HepG2 (cell line): ENCODE measurements at regions not wholly inside any gene's neighbourhood (a gene's known extent, or its start where the extent isn't known, plus 50 kb on each side); places are given as distances from the start of the nearest gene placed in this dataset.

ENCODE experiments used
- ATAC-seq: fragments of 200-7000 bp; cut with Tn5 transposase; 3 replicates; pipeline ENCODE4 v1.9.1; 2020; ENCODE audit warnings: mild to moderate bottlenecking, moderate library complexity
- BruUV-seq: library from RNA; stranded (reverse); fragments of 400-500 nt; replicated peaks from 2 replicates; lab custom pipeline; 2021; lab: Mats Ljungman, UMichigan
- CTCF ChIA-PET: fragments of 300-600 bp; formaldehyde crosslinking; extraction: SDS; loops from one replicate; lab custom pipeline; 2021; ENCODE audit warnings: low total read pairs, inconsistent platforms, low intra/inter-chr PET ratio; lab: Yijun Ruan, JAX
- POLR2A ChIA-PET: fragments of 350-600 bp; sonication (Branson Sonifier 250); formaldehyde crosslinking; loops from one replicate; lab custom pipeline; 2020; ENCODE audit warnings: antibody characterized with exemption, inconsistent platforms; lab: Yijun Ruan, JAX
- DNase-seq: peaks from one replicate; pipeline ENCODE4 v3.0.0-alpha.2; 2015; ENCODE audit warnings: low spot score
- FAIRE-seq: peaks from 3 replicates; lab custom pipeline; 2011; peaks lifted over from hg19 to GRCh38; lab: Jason Lieb, UNC
- H2AFZ ChIP-seq: one replicate; pipeline ENCODE4 v1.6.1; 2011; ENCODE audit warnings: low read length, inconsistent platforms
- H3K27ac ChIP-seq: fragments of 300-600 bp; 3 replicates; pipeline ENCODE4 v1.8.0; 2011; ENCODE audit warnings: mixed run types, mild to moderate bottlenecking, mixed read lengths, low read length, inconsistent platforms; ENCODE audit not compliant: insufficient read depth; ENCODE audit errors: extremely low read length
- H3K27me3 ChIP-seq, 2 experiments: fragments of 200-600 bp in 1 of 2; 2 replicates in 1 of 2; 3 replicates in 1 of 2; pipeline versions ENCODE4 v1.6.0 to v1.8.0; 2011; ENCODE audit warnings: low read length in 2 of 2, mild to moderate bottlenecking in 2 of 2, moderate library complexity in 2 of 2, inconsistent platforms in 1 of 2; ENCODE audit not compliant: insufficient read depth in 2 of 2, control insufficient read depth in 1 of 2
- H3K36me3 ChIP-seq, 2 experiments: fragments of 200-600 bp in 1 of 2; replicated peaks in 1 of 2; 2 replicates in 1 of 2; 3 replicates in 1 of 2; pipeline versions ENCODE4 v1.5.1 to v1.8.0; 2011; ENCODE audit warnings: low read length in 2 of 2, inconsistent platforms in 1 of 2; ENCODE audit not compliant: insufficient read depth in 2 of 2, control insufficient read depth in 1 of 2
- H3K4me1 ChIP-seq: 2 replicates; pipeline ENCODE4 v1.5.1; 2012; ENCODE audit warnings: low read length, inconsistent platforms; ENCODE audit not compliant: insufficient read depth
- H3K4me2 ChIP-seq: 2 replicates; pipeline ENCODE4 v1.6.0; 2011; ENCODE audit warnings: low read depth, low read length, inconsistent platforms
- H3K4me3 ChIP-seq, 3 experiments: fragments of 200-600 bp in 1 of 3; sonication (generic), shearing (Covaris generic) in 1 of 3; replicated peaks in 1 of 3; 2 replicates each; pipeline ENCODE4 v1.5.1; 2011 to 2016; ENCODE audit warnings: low read length in 3 of 3, inconsistent platforms in 2 of 3, low read depth in 2 of 3, mild to moderate bottlenecking in 2 of 3, control low read depth in 1 of 3, mixed read lengths in 1 of 3; ENCODE audit not compliant: insufficient read depth in 1 of 3
- H3K79me2 ChIP-seq: one replicate; pipeline ENCODE4 v1.6.1; 2011; ENCODE audit warnings: low read length, inconsistent platforms; ENCODE audit not compliant: insufficient read depth
- H3K9ac ChIP-seq: 2 replicates; pipeline ENCODE4 v1.6.0; 2011; ENCODE audit warnings: mild to moderate bottlenecking, low read depth, low read length, inconsistent platforms; ENCODE audit not compliant: insufficient read depth
- H3K9me3 ChIP-seq: 2 replicates; pipeline ENCODE4 v1.5.1; 2012; ENCODE audit warnings: mild to moderate bottlenecking, low read length
- H4K20me1 ChIP-seq: 2 replicates; pipeline ENCODE4 v1.6.0; 2011; ENCODE audit warnings: inconsistent platforms, mild to moderate bottlenecking, low read length, moderate library complexity; ENCODE audit not compliant: insufficient read depth
- ARNTL ChIP-seq: sonication (generic); formaldehyde crosslinking; IDR thresholded peaks from 2 replicates; pipeline ENCODE4 v1.4.0; 2020; ENCODE audit warnings: mild to moderate bottlenecking, missing genetic modification reagents
- FOXK1 ChIP-seq: sonication (generic); formaldehyde crosslinking; IDR thresholded peaks from 2 replicates; pipeline ENCODE4 v1.4.0; 2020; ENCODE audit warnings: low read depth, missing genetic modification reagents, borderline replicate concordance
- PPARG ChIP-seq: conservative IDR thresholded peaks from 2 replicates; pipeline ENCODE4 v1.6.1; 2016; ENCODE audit warnings: missing biosample characterization, missing genetic modification reagents
- PTBP1 ChIP-seq: fragments of 200-400 bp; formaldehyde crosslinking; IDR thresholded peaks from 2 replicates; pipeline ENCODE4 v1.6.1; 2018; ENCODE audit warnings: low read length, low read depth; ENCODE audit not compliant: poor library complexity, severe bottlenecking
- WGBS: methylation state at CpG from one replicate; pipeline ENCODE4 v1.1.6; 2017; ENCODE audit warnings: low lambda C conversion rate; 5-methylcytosine and 5-hydroxymethylcytosine counted together
- in situ Hi-C: cut with HindIII; loops from 2 replicates; pipeline ENCODE4 v1.10.0; 2017; ENCODE audit warnings: low pct_unique_long_range_greater_than_20kb; ENCODE audit not compliant: extremely low pct_ligation_motif_present
- intact Hi-C: fragments of 100-400 bp; cut with micrococcal nuclease; formaldehyde crosslinking; loops from one replicate; pipeline ENCODE4 v1.10.0; 2022; ENCODE audit not compliant: unreplicated experiment
- TF ChIP-seq, protein P1 (sequence below): sonication (generic); formaldehyde crosslinking; IDR thresholded peaks from 2 replicates; pipeline ENCODE4 v1.5.0; 2020; ENCODE audit warnings: mild to moderate bottlenecking, missing genetic modification reagents

DNA sequence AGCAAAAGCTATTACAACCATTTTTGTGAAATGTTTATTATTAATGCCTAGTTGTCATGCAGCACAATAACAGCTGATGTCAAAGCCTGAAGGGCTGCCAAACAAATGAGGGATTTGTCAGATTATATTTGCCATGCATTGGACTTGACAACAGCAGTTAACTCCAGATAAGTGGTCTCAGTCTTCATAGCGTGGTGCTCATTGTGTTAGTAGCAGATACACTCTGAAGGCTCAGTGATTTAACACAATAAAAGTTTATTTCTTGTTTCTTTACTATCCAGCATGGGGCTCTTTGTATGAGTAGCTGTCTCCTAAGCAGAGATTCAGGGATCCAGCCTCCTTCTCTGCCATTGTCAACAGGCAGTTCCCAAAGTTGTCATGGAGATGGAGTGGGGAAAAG is 76.0 kb upstream of the PTGFRN start:
- H3K9me3 ChIP-seq: no peaks in the 10 kb centered on the region
- no peak overlapping the region for H3K4me2 ChIP-seq
- H3K4me1 ChIP-seq: no peaks in the 10 kb centered on the region
- no peak overlapping the region for H3K9ac ChIP-seq
- CTCF ChIA-PET: no interaction called here
- H3K4me3 ChIP-seq: no peak overlapping the region
- FAIRE-seq: no peak
- H2AFZ ChIP-seq: no peak overlapping the region
- H3K27me3 ChIP-seq: peaks cover 1 to 9% of the 10 kb centered on the region in 2 experiments; a peak in 2 of 5 replicates
- POLR2A ChIA-PET: no interaction called here
- BruUV-seq: no TSS peak
- intact Hi-C loops: no loop called here
- TF ChIP-seq, protein P1, sequence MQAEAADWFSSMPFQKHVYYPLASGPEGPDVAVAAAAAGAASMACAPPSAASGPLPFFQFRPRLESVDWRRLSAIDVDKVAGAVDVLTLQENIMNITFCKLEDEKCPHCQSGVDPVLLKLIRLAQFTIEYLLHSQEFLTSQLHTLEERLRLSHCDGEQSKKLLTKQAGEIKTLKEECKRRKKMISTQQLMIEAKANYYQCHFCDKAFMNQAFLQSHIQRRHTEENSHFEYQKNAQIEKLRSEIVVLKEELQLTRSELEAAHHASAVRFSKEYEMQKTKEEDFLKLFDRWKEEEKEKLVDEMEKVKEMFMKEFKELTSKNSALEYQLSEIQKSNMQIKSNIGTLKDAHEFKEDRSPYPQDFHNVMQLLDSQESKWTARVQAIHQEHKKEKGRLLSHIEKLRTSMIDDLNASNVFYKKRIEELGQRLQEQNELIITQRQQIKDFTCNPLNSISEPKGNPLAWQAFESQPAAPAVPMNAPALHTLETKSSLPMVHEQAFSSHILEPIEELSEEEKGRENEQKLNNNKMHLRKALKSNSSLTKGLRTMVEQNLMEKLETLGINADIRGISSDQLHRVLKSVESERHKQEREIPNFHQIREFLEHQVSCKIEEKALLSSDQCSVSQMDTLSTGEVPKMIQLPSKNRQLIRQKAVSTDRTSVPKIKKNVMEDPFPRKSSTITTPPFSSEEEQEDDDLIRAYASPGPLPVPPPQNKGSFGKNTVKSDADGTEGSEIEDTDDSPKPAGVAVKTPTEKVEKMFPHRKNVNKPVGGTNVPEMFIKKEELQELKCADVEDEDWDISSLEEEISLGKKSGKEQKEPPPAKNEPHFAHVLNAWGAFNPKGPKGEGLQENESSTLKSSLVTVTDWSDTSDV: no peak
- H3K27ac ChIP-seq: no peak overlapping the region
- ATAC-seq: no peak
- DNase-seq: no peak
- in situ Hi-C loops: no loop called here
- no peaks in the 10 kb centered on the region for H3K79me2 ChIP-seq
- no peaks in the 10 kb centered on the region for H4K20me1 ChIP-seq
- H3K36me3 ChIP-seq: no peaks in the 10 kb centered on the region
- 22% methylated on average over 1 of the region's 1 CpG for WGBS

DNA sequence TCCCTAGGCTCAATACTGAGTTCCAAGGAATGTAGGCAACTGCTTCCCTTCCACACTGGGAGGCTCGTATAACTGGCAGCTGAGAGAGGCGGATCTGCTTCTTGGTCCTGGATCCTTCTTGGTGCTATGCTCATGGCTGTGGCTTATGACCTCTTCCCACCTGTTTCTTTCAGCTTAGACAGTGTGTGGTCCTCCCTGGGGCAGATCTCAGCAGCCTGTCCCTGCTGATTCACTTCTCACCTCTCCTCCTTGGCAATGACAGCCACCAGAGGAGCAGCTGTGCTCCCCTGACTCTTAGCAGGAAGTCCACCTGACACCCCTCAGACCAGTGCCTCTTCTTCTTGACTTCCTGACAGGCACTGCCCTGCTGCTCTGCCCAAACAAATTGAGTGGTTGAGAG is 75.1 kb upstream of the PTGFRN start:
- H3K4me2 ChIP-seq: no peak overlapping the region
- 8% methylated on average over 2 of the region's 2 CpGs for WGBS
- FAIRE-seq (no peak), ATAC-seq (no peak), DNase-seq (no peak)
- H3K4me1 ChIP-seq: no peaks in the 10 kb centered on the region
- H3K27me3 ChIP-seq: peaks cover 1 to 9% of the 10 kb centered on the region in 2 experiments; a peak in 2 of 5 replicates
- no peaks in the 10 kb centered on the region for H3K79me2 ChIP-seq
- no peak overlapping the region for H3K4me3 ChIP-seq
- H3K9ac ChIP-seq: no peak overlapping the region
- H3K36me3 ChIP-seq: no peaks in the 10 kb centered on the region
- no TSS peak for BruUV-seq
- H2AFZ ChIP-seq: no peak overlapping the region
- H4K20me1 ChIP-seq: no peaks in the 10 kb centered on the region
- intact Hi-C loops: no loop called here
- CTCF ChIA-PET: no interaction called here
- in situ Hi-C loops: no loop called here
- H3K27ac ChIP-seq: no peak overlapping the region
- TF ChIP-seq PTBP1 (no peak), PPARG (CRISPR knock-in tag) (no peak), ARNTL (CRISPR knock-in tag) (no peak), FOXK1 (CRISPR knock-in tag) (no peak)
- TF ChIP-seq, all 625 proteins: peak for 0
- no peaks in the 10 kb centered on the region for H3K9me3 ChIP-seq
- POLR2A ChIA-PET: no interaction called here
